ENCODE measurements at regions not wholly inside any gene's neighbourhood (a gene's known extent, or its start where the extent isn't known, plus 50 kb on each side); places are given as distances from the start of the nearest gene placed in this dataset.

GRCh38 chrX:121356139-121356849 is 308.9 kb downstream of the GLUD2 start:
- Histone ChIP-seq H3K79me2 (ENCODE audit: insufficient read depth, low read length) (no peaks in the 10 kb centered on the region), H3K4me2 (ENCODE audit: insufficient read depth, low read length) (no peak overlapping the region), H2AFZ (ENCODE audit: low read depth, low read length) (no peak overlapping the region), H3K9ac (ENCODE audit: low read depth, low read length) (no peak overlapping the region), H3K4me3 (ENCODE audit: low read depth in 1 of 2, low read length in 2 of 2) (no peak overlapping the region), H4K20me1 (ENCODE audit: insufficient read depth, low read length) (no peaks in the 10 kb centered on the region), H3K27ac (ENCODE audit: low read length) (no peak overlapping the region), H3K36me3 (ENCODE audit: insufficient read depth, low read length) (no peaks in the 10 kb centered on the region), H3K4me1 (ENCODE audit: insufficient read depth, low read length) (no peaks in the 10 kb centered on the region), H3K9me3 (ENCODE audit: insufficient read depth, low read length, severe bottlenecking) (no peaks in the 10 kb centered on the region), H3K27me3 (ENCODE audit: insufficient read depth, low read length, poor library complexity) (no peaks in the 10 kb centered on the region)
- ATAC-seq (ENCODE audit: insufficient read depth, low read depth) (no peak), DNase-seq (no peak)
- no peak for TF ChIP-seq CTCF (IDR thresholded peaks at IDR 0.05; ENCODE audit: borderline replicate concordance, extremely low read depth, low read length, poor library complexity, severe bottlenecking)
- no peak for TF ChIP-seq EZH2 (IDR thresholded peaks at IDR 0.05; ENCODE audit: borderline replicate concordance, low read depth, low read length, severe bottlenecking)

- H3K36me3 ChIP-seq (ENCODE audit: insufficient read depth, low read length) = no peaks in the 10 kb centered on the region
- H2AFZ ChIP-seq (ENCODE audit: low read depth, low read length) = no peak overlapping the region
- no peaks in the 10 kb centered on the region for H3K27me3 ChIP-seq (ENCODE audit: insufficient read depth, low read length, poor library complexity)
- DNase-seq (no peak), ATAC-seq (ENCODE audit: insufficient read depth, low read depth) (no peak)
- H3K4me1 ChIP-seq (ENCODE audit: insufficient read depth, low read length) = no peaks in the 10 kb centered on the region
- TF ChIP-seq CTCF (IDR thresholded peaks at IDR 0.05; ENCODE audit: borderline replicate concordance, extremely low read depth, low read length, poor library complexity, severe bottlenecking) (no peak), EZH2 (IDR thresholded peaks at IDR 0.05; ENCODE audit: borderline replicate concordance, low read depth, low read length, severe bottlenecking) (no peak)
- no peak overlapping the region for H3K27ac ChIP-seq (ENCODE audit: low read length)
- no peak overlapping the region for H3K4me3 ChIP-seq (ENCODE audit: low read depth in 1 of 2, low read length in 2 of 2)
- H3K79me2 ChIP-seq (ENCODE audit: insufficient read depth, low read length) = no peaks in the 10 kb centered on the region
- H3K9me3 ChIP-seq (ENCODE audit: insufficient read depth, low read length, severe bottlenecking) = no peaks in the 10 kb centered on the region
- no peaks in the 10 kb centered on the region for H4K20me1 ChIP-seq (ENCODE audit: insufficient read depth, low read length)
- no peak overlapping the region for H3K4me2 ChIP-seq (ENCODE audit: insufficient read depth, low read length)
- no peak overlapping the region for H3K9ac ChIP-seq (ENCODE audit: low read depth, low read length)
Measured at GRCh38 chrX:121356850-121357171, 309.4 kb downstream of the GLUD2 start.

GRCh38 chrX:121360280-121360679 is 312.9 kb downstream of the GLUD2 start:
- Histone ChIP-seq H3K9ac (ENCODE audit: low read depth, low read length) (no peak overlapping the region), H3K4me1 (ENCODE audit: insufficient read depth, low read length) (peaks cover 18% of the 10 kb centered on the region), H3K36me3 (ENCODE audit: insufficient read depth, low read length) (no peaks in the 10 kb centered on the region), H3K4me3 (ENCODE audit: low read depth in 1 of 2, low read length in 2 of 2) (no peak overlapping the region), H3K4me2 (ENCODE audit: insufficient read depth, low read length) (no peak overlapping the region), H3K27ac (ENCODE audit: low read length) (no peak overlapping the region), H3K27me3 (ENCODE audit: insufficient read depth, low read length, poor library complexity) (no peaks in the 10 kb centered on the region), H3K79me2 (ENCODE audit: insufficient read depth, low read length) (no peaks in the 10 kb centered on the region), H3K9me3 (ENCODE audit: insufficient read depth, low read length, severe bottlenecking) (no peaks in the 10 kb centered on the region), H4K20me1 (ENCODE audit: insufficient read depth, low read length) (no peaks in the 10 kb centered on the region), H2AFZ (ENCODE audit: low read depth, low read length) (no peak overlapping the region)
- ATAC-seq (ENCODE audit: insufficient read depth, low read depth) (no peak), DNase-seq (no peak)
- TF ChIP-seq EZH2 (IDR thresholded peaks at IDR 0.05; ENCODE audit: borderline replicate concordance, low read depth, low read length, severe bottlenecking) (no peak), CTCF (IDR thresholded peaks at IDR 0.05; ENCODE audit: borderline replicate concordance, extremely low read depth, low read length, poor library complexity, severe bottlenecking) (no peak)

All from DND-41 (cell line).